Fibroblast of mammary gland (primary cell): ENCODE measurements at regions not wholly inside any gene's neighbourhood (a gene's known extent, or its start where the extent isn't known, plus 50 kb on each side); places are given as distances from the start of the nearest gene placed in this dataset.
"Not testable (repeated sequence)": the region's sequence is repeated elsewhere in the genome, so short reads cannot be mapped to it uniquely, and the experiment has no call there.

Source experiments
- DNase-seq: peaks from one replicate; pipeline ENCODE4 v3.0.0-alpha.2; 2010; ENCODE audit warnings: low read depth
- H3K4me3 ChIP-seq: 2 replicates; pipeline ENCODE4 v1.5.1; 2011; ENCODE audit warnings: low read depth, mild to moderate bottlenecking, low read length, moderate library complexity; ENCODE audit not compliant: control insufficient read depth
- TF ChIP-seq, protein P1 (sequence below): conservative IDR thresholded peaks from 2 replicates; pipeline ENCODE4 v1.5.1; 2011; ENCODE audit warnings: low read depth, low read length, inconsistent platforms; ENCODE audit not compliant: control insufficient read depth, insufficient read depth

DNA sequence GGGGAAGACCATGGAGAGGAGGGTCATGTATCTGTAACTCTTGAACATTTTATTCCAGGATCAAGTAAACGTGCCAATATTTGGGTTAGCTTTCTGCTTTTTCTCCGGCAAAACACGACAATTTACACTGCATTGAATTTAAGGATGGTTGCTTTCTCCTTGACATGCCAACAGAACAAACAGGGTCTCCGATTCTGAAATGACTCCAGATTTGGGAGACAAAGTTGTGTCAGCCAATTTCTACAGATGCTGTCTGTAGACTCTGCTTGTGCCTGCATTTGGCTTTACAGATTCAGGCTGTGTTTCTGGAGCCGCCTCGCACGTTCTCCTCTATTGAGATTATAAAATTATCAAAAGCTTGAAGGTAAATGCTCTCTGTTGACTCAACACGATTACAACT is 207.0 kb downstream of the ASMT start:
- H3K4me3 ChIP-seq, result no peak overlapping the region
- TF ChIP-seq, protein P1, sequence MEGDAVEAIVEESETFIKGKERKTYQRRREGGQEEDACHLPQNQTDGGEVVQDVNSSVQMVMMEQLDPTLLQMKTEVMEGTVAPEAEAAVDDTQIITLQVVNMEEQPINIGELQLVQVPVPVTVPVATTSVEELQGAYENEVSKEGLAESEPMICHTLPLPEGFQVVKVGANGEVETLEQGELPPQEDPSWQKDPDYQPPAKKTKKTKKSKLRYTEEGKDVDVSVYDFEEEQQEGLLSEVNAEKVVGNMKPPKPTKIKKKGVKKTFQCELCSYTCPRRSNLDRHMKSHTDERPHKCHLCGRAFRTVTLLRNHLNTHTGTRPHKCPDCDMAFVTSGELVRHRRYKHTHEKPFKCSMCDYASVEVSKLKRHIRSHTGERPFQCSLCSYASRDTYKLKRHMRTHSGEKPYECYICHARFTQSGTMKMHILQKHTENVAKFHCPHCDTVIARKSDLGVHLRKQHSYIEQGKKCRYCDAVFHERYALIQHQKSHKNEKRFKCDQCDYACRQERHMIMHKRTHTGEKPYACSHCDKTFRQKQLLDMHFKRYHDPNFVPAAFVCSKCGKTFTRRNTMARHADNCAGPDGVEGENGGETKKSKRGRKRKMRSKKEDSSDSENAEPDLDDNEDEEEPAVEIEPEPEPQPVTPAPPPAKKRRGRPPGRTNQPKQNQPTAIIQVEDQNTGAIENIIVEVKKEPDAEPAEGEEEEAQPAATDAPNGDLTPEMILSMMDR, result no peak
- DNase-seq, result no peak

DNA sequence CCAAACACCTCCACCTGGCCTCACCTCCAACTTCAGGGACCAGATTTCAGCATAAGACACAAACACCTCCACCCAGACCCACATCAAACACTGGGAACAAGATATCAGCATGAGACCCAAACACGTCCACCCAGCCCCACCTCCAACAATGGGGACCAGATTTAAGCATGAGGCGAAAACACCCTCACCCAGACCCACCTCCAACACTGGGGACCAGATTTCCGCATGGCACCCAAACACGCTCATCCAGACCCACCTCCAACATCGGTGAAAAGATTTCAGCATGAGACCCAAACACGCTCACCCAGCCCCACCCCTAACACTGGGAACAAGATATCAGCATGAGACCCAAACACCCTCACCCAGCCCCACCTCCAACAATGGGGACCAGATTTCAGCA is 210.0 kb downstream of the ASMT start:
- TF ChIP-seq, protein P1, result no peak
- H3K4me3 ChIP-seq, result no peak overlapping the region
- no peak for DNase-seq

DNA sequence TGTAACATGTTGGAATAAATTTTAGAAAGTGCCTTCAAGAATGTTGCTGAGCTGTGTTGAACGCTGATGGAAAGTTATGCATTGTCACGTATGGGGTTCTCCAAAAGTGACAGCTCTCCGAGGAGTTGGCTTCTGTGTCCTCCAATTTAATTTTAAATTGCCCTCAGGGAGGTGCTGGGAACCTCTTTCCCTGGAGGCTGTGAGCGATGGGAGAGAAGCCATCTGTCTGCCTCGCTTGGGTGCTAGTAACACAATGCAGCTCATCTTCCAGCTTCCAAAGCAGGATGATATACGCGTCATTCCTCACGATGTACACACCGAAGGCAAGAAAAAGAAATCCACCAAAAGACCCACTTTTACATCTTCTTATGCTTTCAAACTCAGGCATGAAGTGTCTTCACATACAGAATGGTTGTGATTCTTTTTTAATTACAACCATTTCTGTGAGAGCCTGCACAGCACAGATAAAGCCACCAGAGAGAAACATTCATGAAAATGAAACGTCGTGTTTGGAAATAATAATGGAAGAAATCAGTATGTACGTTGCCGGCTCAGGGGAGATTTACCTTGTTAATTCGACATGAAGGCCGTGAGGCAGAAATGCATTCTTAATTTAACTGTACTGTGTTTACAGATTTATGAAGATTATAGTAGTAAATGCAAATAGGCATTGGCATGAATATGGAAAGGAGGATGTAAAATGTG is 218.9 kb downstream of the ASMT start:
- TF ChIP-seq, protein P1, result no peak

DNA sequence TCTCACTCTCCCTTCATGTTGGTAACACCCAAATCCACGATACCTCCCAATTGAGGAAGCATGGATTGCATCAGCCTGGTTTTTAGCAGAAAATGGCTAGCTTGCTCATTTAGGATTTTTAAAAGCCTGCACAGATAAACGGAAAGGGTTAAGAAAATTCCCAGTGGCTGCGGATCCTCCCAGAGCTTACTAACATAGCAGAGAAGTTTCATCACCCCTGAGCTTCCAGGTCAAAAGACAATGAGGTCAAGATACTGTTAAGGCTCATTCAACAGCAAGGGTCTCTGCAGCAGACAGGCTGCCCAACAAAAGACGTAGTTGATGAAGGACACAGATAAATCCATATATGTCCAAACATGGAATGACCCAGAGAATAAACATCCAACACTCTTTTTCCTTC is 220.2 kb downstream of the ASMT start:
- DNase-seq, result no peak
- no peak overlapping the region for H3K4me3 ChIP-seq
- TF ChIP-seq, protein P1, result no peak

More for the DNA sequence above, 218.9 kb downstream of the ASMT start:
- H3K4me3 ChIP-seq, result no peak overlapping the region
- no peak for DNase-seq

DNA sequence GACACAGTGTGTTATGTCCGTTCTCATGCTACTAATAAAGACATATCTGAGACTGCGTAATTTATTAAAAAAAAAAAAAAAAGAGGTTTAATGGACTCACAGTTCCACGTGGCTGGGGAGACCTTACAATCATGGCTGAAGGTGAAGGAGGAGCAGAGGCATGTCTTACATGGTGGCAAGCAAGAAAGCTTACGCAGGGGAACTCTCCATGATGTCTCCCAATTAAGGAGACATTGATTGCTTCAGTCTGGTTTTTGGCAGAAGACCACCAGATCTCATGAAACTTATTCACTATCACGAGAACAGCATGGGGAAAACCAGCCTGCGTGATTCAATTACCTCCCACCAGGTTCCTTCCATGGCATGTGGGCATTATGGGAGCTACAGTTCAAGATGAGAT is 221.8 kb downstream of the ASMT start:
- TF ChIP-seq, protein P1, result no peak
- no peak for DNase-seq
- H3K4me3 ChIP-seq, result no peak overlapping the region

DNA sequence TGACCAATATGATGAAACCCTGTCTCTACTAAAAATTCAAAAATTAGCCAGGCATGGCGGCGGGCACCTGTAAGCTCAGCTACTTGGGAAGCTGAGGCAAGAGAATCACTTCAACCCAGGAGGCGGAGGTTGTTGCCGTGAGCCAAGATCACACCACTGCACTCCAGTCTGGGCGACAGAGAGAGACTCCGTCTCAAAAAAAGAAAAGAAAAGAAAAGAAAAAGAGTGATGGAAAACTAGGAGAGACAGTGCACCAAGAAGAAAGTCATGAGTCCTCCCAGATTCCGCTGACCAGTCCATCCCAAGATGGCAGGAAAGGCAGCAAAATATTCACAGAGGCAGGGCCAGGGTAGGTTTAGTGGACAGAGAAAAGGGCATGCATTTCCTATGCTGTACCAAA is 226.9 kb downstream of the ASMT start:
- no peak overlapping the region for H3K4me3 ChIP-seq
- TF ChIP-seq, protein P1, result no peak
- no peak for DNase-seq

DNA sequence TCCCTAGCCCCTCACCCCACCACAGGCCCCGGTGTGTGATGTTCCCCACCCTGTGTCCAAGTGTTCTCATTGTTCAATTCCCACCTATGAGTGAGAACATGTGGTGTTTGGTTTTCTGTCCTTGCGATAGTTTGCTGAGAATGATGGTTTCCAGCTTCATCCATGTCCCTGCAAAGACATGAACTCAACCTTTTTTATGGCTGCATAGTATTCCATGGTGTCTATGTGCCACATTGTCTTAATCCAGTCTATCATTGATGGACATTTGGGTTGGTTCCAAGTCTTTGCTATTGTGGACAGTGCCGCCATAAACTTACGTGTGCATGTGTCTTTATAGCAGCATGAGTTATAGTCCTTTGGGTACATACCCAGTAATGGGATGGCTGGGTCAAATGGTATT is 232.1 kb downstream of the ASMT start:
- DNase-seq, result not testable (repeated sequence)

DNA sequence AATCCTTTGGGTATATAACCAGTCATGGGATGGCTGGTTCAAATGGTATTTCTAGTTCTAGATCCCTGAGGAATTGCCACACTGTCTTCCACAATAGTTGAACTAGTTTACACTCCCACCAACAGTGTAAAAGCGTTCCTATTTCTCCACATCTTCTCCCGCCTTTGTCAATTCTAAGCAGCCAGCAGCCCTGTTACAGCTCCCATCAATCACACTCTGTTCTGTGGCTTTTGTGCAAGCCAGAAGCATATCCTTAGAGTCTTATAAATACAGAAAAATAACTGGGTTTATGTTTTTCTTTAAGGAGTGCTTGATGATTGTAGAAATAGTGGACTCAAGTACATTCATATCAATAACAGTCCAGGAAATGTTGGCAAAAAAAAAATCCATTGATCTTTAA is 232.9 kb downstream of the ASMT start:
- H3K4me3 ChIP-seq, DNase-seq: not testable (repeated sequence)

More for the DNA sequence above, 232.1 kb downstream of the ASMT start:
- H3K4me3 ChIP-seq, result not testable (repeated sequence)
